NCI-H2171 treated with DMSO at 0.1 percent for 48 hours (cell line): ENCODE measurements at regions not wholly inside any gene's neighbourhood (a gene's known extent, or its start where the extent isn't known, plus 50 kb on each side); places are given as distances from the start of the nearest gene placed in this dataset.

Source experiments
- DNase-seq: peaks from one replicate; lab custom pipeline; 2025; lab: John Stamatoyannopoulos, UW

DNA sequence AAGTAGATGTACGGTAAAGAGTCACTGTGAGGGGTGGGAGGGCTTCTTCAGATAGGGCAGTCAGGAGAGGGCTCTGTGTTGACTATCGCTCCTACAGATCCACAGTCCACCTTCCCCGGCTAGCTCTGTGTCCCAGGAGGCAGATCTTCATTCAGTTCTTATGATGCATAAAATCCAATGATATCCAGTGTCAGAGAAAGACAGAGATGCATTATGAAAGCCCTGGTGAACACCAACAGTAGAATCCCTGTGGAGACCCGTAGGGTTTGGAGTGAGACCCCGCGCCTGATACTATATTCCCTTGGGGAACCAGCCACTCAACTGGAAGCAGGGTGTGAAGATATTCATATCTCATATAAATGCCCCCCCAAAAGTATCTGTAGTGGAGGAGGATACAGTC is 119.8 kb upstream of the SLCO3A1 start:
- DNase-seq, result peak; percentile 70

DNA sequence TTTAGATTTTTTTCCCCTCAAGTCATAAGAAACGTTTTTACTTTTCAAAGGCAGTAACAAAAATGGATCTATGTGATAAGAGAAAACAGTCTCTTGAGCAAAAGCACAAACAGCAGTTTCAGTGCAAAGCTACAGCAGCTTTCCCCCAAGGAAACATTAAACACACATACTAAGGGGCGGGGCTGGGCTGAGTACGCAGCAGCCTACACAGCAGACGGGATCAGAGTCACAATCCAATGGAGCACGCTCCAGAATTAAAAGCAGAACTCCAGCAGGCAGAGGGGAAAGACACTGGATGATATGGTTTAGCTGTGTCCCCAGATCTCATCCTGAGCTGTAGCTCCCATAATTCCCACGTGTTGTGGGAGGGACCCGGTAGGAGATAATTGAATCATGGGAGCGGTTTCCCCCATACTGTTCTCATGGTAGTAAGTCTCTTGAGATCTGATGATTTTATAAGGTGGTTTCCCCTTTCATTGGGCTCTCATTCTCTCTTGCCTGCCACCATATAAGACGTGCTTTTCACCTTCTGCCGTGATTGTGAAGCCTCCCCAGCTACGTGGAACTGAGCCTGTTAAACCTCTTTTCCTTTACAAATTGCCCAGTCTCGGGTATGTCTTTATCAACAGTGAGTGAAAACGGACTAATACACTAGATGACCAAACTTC is 116.2 kb upstream of the SLCO3A1 start:
- no peak for DNase-seq

DNA sequence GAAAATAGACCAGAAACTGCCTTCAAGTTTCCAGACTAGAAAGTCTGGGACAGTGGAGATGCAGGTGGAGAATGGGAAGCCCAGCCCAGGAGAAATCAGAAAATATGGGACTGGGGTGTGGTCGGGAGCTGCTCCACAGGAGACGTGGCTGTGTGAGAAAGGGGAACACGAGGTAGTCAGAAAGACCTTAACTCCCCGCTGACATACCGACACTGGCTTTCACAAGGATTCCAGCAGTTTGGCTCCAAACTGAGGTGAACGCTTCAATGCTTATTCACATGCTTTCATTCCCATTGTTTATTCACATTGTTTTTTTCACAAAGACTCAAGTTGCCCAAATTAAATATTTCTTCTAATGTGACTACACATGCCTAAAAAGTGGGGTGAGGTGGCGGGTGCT is 111.5 kb upstream of the SLCO3A1 start:
- no peak for DNase-seq

DNA sequence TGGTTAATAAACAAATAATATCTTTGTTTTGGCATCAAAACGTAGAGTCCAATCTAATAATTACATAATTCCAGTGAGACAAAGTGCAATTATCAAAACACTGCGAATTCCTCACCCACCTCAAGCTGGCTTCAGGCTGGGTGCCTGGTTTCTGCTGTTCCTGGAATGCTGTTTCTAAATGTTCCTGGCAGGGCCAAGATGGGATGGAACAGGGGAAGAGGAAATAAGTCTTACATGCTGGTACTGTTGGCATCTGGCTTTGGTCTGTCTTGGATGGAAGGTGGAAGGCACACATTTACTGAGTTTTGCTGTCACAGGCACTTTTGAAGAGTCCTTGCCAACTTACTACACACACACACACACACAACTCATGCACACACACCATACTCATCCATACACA is 101.9 kb upstream of the SLCO3A1 start:
- no peak for DNase-seq

DNA sequence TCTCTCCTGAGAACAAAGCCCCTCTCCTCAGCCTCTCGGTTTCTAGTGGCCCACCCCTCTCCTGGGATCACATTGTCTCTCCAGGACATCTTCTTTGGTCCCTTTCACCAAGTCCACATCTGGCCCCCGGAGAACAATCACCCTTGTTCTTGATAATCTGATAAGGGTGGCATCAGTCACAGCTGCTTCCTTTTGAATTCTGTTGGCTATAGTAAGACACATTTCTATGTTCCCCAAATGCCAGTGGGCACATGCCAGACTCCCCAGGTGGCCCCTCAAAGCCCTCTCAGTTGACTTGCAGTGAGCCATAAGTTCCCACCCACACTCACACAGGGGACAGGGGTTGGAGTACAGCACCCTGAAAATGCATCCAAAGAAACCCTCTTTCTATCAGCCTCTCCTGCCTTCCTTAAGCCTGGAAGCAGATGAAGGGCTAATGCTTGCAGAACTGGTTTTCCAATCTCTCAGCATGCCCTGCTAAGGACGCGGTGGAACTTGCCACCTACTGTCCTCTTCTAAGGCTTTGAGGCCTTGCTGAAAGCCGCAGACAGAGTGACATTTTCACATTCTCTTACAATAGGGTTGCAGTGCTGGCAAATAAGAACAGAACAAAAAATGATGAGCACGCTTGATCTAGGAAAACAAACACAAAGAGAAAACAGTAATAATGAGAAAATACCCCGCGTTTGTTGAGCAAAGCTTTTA is 101.3 kb upstream of the SLCO3A1 start:
- no peak for DNase-seq

DNA sequence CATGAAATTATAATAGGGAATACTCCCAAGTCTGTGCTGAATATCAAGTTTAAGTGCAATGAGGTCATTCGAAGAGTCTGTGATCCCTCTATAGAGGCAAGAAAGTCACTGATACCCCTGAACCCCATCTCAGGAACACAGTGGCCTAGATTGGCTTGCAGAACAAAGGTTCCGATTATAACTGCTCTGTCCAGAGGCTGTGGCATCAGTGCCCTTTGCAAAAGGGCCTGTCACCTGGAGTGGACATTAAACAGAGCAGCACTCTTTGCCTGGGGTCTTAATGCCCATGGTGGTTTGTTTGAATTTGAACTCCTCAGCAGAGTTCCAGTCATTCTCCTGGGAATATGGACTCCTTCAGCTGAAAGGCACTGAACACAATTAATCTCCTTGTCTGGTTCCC is 93.9 kb upstream of the SLCO3A1 start:
- no peak for DNase-seq

DNA sequence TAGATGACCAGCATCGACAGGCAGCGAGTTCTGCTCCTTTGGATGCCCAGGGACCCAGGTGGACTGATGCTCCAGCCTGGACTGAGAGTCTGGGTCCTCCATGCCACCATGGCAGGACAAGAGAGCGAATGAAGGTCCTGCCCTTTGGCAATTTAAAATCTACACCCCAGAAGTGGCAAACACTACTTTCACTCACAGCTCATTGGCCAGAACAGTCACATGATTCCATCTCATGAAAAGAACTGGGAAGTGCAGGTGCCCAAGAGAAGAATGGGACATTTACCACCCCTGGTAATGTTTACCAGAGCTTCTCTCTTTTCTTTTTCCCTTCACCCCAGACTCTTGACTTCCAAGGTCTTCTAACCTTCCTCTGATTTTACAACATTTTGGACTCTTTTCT is 87.8 kb upstream of the SLCO3A1 start:
- no peak for DNase-seq

DNA sequence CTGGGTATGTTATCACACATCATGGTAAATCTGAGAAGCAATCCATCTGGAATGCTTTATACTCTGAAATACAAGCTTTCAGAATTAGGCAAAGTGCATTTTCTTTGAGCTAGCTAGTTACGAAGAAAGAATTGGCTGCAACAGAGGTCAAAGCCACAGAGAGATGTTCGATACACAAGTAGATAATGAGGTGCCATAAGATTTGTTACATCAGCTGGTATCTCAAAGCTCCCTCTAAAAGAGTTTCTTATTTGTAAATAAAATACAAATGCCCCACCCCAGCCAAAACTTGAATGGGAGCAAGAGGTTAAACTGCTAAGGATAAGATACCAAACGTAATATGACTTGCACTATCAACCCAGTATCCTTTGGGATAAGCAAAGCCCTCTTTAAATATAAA is 84.0 kb upstream of the SLCO3A1 start:
- DNase-seq, result no peak

DNA sequence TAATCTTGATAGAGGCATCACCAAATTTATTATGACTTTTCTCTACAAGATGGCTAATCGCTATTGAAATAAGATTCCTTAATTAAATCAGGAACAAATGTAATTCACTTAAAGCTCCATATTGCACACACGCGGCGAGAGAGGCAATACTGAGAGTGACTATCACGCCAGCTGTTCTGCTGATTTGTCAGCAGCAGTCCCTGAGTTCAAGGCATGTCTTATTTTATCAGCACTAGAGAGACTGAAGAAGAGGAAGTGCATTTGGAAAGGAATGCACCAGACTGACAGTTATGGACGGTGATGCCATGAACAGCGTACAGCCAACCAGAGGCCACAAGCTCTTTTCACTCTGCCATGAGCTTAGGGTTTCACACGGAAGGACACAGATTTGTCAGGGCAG is 83.6 kb upstream of the SLCO3A1 start:
- no peak for DNase-seq

DNA sequence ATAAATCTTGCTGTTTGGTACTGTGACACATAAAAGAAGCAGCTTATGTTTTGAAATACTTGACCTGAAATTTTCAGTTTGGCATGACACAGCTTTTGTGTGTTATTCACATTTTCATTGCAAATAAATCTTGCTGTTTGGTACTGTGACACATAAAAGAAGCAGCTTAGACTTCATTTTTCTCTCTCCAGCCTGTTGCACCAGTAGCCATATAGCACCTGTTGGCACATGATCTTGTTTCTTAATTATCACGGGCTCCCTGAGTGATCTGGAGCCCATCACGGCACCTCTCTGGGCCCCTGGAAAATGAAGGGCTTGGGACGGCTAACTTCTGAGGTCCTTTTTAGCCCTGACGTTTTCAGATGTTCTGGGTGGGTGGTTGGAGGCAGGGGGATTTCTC is 77.4 kb upstream of the SLCO3A1 start:
- no peak for DNase-seq

DNA sequence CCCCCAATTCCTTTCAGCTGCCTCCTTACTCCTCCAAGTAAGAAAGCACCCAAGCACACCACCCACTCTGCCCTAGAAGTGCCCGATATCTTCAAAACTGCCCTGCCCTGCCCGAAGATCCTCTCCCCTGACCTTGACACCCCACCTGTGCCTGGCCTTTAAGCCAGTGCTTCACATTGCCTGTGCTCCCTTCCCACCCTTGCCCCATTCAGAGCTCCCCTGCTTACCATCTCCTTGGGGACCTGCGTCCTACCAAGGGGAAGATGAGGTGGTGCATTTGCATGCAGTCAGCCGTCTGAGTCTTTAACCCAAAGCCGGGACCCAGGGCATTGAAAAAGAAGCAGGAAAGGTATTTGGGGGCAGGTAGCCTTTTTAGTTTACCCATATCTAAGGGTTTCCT is 73.5 kb upstream of the SLCO3A1 start:
- DNase-seq, result no peak

DNA sequence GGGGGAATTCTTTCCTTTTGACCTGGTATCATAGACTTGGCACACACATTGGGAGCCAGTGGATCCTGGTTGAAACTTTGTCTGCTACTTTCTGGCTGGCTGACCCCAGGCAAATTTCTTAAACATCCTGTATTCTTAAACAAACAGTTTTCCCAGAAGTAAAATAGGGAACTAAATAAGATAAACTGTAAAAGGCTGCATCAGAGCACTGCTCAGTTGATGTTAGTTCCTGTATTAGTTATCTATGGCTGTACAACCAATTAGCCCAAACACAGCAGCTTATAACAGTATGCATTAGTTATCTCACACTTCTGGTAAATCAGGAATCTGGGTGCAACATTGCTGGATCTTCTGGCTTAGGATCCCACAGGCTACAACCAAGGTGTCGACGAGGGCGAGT is 73.1 kb upstream of the SLCO3A1 start:
- no peak for DNase-seq

DNA sequence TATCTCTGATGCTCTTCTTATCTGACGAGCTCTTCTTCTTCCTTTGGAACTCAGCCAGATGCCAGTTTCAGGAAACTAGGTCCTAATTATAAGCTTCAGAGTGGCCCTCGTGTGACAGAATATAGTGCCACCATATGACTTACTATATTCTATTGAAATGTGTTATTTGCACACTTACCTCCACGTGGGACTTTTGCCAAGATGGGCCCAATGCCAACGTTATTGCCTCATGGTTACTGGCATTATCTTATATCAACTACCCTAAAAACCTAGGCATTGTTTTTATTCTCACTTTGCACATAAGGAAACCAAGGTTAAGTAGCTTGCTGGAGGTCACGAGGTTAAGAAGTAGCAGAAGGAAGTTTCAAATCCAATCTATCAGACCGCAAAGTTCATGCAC is 71.3 kb upstream of the SLCO3A1 start:
- no peak for DNase-seq

DNA sequence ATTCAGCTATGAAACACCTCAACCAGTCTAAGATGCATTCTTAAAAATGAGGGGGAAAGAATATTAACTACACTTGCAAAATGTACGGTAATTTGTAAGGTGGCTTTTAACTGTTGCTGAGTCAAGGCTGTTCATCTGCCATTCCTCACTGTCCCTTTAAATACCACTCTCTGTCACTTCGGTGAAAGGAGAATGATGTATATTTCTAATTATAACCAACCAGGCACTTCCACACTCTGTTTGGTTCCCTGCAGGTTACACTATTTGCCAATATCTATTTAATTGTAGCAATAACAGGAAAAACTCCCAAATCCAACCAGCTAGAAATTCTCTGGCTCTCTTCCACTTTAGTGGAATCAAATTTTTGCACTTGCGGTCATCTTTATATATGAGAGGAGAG is 70.5 kb upstream of the SLCO3A1 start:
- DNase-seq, result no peak

DNA sequence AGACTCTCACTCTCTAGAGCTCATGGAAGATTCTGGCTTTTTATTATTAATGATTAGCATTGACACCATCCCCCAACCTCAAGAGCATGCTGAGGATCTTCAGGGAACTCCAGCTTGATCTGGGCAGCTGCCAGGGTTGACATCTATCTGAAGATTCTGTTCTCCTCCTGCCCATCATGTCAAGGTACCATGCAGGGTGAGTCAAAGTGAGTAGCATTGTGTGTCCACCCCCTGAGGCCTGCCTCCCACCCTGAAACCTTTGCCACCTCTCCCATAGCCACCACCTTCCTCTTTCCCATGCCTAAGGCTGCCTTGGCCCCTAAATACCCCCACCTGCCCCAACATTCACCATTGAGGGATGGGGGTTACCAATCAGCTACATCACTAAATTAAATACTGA is 70.1 kb upstream of the SLCO3A1 start:
- DNase-seq, result no peak

DNA sequence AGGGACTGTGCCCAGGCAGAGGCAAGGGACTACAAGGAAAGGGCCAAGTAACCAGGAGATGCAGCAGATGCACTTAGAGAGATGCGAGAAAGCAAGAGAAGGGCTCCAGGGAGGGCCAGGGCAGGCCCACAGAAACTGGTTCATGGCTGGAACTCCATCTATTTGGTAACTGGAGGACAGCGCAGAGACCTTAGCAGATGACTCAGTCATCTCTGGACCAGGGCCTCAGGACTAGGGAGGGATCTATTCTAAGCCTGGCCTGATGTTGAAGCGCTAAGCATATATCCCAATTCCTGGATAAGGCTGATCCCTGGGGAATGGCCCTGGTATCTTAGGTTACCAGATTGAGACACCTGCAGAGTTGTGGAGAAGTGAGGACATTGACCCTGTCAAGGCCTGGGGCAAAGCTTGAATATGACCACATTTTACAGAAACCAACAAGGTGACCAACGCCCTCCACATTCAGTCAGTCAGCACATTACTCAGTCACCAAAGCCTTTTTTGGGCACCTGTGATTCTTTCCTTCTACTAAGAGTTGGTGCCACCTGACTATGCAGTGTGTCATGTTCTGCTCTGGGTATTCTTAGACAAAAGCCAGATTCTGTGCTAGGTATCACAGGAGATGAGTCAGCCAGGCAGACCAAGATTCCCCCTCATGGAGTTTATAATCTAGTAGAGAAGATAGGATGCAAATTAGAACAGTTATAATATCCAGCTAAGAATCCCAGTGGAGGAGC is 68.4 kb upstream of the SLCO3A1 start:
- no peak for DNase-seq

DNA sequence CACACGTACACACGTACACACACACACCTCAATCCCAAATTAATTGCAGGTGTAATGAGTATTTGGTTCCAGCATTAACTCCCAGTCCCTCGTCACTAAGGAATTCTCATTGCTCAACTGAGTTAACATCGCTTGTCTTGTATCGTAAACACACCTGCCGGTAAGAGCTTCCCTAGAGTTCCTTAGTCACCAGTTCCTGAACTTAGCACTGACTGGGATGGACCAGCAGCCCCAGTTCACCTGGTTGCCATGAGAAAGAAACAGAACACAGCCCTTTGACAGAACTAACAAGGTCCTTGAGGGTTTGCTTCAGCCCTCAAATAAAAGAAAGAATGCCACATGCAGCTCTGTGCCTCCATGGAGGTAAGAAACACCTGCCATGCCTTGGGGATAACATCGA is 66.3 kb upstream of the SLCO3A1 start:
- peak; percentile 50 for DNase-seq

DNA sequence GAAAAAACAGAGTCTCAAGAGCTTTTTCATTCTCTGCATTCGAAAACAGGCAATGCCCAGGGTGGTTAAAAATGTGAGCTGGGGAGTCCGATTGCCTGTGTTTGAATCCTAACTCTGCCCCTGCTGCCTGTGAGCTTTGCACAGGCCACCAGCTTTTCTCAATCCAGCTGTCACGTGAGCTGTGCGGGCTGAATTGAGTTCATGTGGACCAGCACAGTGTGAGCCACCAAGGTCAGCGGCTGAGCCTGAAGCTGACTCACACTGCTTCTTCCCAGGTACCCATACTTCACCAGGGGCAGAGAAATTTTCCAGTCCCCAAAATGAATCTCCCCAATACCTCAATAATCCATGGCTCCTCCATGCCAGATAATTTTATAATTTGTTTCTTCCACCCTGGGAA is 64.4 kb upstream of the SLCO3A1 start:
- DNase-seq, result no peak

DNA sequence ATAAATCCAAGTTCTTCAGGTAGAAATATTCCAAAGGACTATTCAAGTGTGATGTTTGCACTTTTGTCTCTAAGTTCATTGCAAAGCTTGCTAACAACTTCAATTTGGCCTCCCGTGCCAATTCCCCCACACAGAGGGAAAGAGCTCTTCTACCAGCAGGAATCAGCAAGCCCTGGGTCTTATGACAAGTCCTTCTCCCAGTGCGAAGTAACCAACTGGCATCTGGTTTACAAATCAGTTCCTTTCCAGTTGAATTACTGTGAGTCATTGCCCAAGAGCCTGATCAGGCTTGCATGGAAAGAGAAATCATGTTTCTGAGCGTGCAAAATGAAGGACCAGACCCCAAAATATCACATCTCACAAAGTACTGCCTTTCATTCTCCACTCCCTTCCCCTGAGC is 62.7 kb upstream of the SLCO3A1 start:
- DNase-seq, result peak; percentile 77

DNA sequence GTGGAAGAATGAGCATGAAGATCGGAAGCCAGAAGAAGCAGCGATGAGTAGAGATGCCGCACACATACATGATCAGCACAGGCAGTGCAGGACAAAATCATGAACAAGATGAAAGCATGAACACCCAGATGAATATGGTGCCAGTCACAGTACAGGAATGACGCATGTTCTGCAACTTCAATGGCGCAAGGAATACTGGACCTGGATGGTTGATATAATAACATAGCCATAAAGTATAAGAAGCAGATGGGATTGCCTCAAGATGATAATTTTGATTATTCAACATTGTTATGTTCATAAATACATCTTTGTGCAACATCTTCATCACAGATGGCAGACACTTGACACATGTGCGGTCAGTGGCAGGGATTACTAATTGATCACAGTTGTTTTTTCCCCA is 59.7 kb upstream of the SLCO3A1 start:
- no peak for DNase-seq

DNA sequence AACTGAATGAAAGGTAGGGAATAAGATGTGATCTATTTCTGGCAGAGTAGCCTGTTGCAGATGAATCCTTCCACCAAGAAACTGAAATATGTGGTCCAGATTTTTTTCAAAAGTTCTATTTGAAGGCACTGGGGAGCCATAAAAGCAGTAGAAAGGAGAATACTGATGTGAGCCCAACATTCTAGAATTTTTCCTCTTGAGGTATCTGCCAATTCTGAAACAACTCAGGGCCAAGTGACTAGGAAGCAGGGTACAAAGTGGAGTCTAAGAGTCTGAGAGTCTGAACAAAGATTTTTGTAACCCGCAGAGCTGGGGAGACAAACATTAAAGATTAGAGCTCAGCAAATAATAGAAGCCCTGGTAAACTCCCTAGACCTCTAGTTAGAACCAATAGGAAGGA is 58.3 kb upstream of the SLCO3A1 start:
- DNase-seq, result no peak

DNA sequence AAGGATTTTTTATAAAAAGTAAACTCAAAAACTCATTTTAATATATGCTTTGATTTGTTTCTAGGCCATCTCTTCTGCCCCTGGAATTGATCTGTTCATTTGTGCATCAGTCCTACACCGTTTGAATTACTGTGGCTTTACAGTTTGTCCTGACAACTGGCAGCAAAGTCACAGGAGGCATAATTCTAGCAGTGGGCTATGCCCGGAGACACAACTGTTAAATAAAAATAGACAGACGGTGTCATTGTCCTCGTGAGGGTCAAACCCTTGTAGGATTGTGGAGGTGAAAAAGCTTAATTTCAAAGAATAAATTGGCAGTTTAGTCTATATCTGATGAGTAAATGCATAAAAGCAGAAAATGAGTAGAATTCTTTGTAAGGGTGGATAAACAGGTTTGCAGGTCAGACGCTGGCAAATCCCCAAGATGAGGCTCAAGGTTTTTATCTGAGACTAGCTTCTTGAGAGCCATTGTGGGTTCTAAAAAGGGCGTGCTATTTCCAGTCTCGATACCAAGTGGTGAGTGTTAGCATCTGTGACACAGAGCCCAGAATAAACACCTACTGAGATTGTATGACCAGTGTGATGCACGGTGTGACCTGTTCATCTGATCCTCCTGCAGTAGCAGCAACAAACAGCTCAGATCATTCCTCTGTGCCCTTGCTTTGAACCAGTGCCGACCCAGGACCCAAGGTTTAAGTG is 51.5 kb upstream of the SLCO3A1 start:
- no peak for DNase-seq

DNA sequence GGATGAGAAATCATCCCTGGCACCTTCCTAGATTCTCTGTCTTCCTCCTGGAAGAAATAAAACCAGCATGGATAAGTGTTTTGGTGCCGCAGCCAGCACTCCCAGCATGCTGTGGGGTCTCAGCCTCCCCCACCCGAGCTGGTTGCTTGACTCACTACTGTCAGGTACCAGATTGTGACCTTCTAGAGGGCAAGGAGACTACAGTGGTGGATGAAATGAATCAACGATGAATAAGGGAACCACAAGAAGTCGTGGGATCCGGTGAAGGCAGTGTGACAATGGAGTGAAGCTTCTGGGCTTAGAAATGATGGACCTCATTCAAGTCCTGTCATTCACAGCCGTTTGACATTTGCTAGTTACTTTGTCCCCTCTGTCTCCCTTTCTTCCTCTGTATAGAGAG is 50.2 kb upstream of the SLCO3A1 start:
- DNase-seq, result no peak
